ENCODE measurements at regions not wholly inside any gene's neighbourhood (a gene's known extent, or its start where the extent isn't known, plus 50 kb on each side); places are given as distances from the start of the nearest gene placed in this dataset.
"Not testable (repeated sequence)": the region's sequence is repeated elsewhere in the genome, so short reads cannot be mapped to it uniquely, and the experiment has no call there.

- no peak for DNase-seq
These were observed 626.9 kb downstream of the EFNB2 start for GRCh38 chr13:105908586-105908985.

DNA sequence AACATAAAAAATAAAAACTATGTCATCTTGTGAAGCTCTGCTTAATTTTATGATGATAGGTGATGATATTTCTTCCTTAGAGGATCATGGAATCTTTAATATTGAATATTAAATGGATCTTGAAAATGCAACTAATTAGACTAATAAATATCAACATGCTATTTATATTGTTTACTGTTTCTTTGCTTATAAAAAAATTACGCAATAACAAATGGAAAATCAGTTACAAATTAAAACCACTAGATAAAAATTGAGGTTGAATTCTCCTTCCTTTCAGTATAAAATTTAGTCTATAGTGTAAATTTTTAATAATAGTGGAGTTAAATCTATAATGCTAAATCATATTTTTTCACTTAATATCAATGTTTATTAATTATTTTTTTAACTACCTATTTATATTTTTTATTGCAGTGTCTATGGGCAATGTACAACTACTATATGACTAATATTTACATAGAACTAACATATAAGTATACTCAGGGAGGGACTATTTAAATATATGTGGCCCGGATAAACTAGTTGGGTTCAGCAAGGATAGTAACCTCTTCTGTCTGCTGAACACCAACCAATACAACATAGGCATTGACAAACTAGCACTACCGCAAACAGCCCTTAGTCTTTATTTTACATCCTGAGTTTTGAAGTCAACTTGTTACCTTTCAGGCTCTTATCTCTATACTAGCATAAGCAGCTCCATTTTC lies 628.0 kb downstream of the EFNB2 start:
- DNase-seq, result no peak

DNA sequence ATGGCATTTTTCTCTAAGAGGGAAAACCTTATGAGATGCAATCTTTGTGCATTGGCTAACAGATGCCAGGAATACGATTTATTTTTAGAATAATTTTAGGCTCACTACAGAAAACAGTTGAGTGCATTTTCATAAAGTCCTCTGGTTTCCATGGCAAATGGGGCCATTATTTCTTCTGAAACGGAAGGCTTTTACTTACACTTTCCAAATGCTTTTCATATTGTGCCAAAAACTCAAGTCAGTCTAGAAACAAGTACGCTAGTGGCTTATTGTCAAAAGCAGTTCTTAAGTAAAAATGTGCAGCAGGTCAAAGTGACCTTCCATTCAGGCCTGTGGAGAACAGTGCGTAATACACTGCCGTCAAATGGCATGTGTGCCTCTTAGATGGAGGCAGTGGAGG lies 628.7 kb downstream of the EFNB2 start:
- no peak for DNase-seq

- no peak for DNase-seq
These were observed 631.3 kb downstream of the EFNB2 start for GRCh38 chr13:105904034-105904742.

GRCh38 chr13:105902396-105902795 lies 633.1 kb downstream of the EFNB2 start:
- no peak for DNase-seq

DNA sequence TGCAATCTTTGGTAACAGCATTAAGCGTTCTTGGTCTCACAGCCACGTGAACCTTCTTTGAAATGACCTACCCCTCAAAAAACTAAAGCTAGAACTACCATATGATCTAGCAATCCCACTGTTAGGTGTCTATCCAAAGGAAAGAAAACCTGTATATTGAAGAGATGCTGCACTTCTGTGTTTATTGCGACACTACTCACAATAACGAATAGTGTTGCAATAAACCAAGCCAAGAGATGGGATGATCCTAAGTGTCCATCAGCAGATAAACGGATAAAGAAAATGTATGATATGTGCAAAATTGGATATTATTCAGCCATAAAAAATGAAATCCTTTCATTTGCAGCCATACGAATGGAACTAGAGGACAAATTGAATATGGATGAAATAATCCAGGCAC lies 637.9 kb downstream of the EFNB2 start:
- DNase-seq, result no peak

GRCh38 chr13:105894697-105895096 lies 640.8 kb downstream of the EFNB2 start:
- no peak for DNase-seq

GRCh38 chr13:105890509-105890908 lies 645.0 kb downstream of the EFNB2 start:
- no peak for DNase-seq

GRCh38 chr13:105878119-105878700 lies 657.3 kb downstream of the EFNB2 start:
- no peak for DNase-seq

- no peak for DNase-seq
These were observed 660.6 kb downstream of the EFNB2 start for GRCh38 chr13:105874814-105875213.

DNA sequence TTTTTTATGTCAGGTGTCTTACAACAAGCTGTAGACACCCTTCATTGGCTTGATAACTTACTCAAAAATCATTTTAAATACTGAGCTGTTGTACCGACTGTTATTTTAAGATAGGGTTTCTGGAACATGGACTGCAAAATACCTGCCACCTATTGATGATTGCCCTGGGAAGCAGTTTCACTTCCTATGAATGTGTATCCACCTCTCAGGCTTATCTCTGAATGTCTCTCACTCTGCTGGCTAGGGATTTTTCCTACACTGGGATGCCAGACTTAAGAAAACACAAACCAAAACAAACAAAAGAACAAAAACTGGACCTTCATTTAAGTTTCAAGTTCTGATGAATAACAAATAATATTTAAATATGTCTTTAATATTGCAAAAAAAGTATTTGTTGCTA lies 663.7 kb downstream of the EFNB2 start:
- DNase-seq, result no peak

GRCh38 chr13:105871326-105871725 lies 664.1 kb downstream of the EFNB2 start:
- no peak for DNase-seq

GRCh38 chr13:105863300-105863920 lies 672.1 kb downstream of the EFNB2 start:
- DNase-seq, result no peak

- no peak for DNase-seq
These were observed 687.0 kb downstream of the EFNB2 start for GRCh38 chr13:105848494-105848893.

- DNase-seq, result no peak
These were observed 687.8 kb downstream of the EFNB2 start for GRCh38 chr13:105847527-105848291.

- no peak for DNase-seq
These were observed 688.5 kb downstream of the EFNB2 start for GRCh38 chr13:105846923-105847322.

GRCh38 chr13:105841286-105841685 lies 694.2 kb downstream of the EFNB2 start:
- no peak for DNase-seq

DNA sequence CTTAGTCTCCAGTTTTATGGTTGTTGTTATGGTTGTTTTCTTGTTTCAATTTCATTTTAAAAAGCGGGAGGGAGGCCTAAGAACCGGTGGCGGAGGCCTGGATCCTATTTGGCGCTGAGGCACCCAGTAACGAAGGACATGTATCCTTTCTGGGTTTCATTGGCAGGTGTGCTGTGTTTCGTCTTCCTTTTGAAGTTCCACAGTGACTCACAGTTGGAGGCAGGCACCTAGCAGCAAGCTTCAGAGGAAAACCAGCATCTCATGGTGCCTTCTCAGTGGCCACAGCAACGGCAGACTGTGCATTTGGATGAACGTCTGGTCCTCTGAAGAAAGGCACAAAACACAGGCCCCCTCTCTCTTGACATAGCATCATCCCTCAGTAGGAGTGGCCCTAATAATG lies 697.2 kb downstream of the EFNB2 start:
- no peak for DNase-seq

- not testable (repeated sequence) for DNase-seq
These were observed 698.2 kb downstream of the EFNB2 start for GRCh38 chr13:105837295-105837694.

DNA sequence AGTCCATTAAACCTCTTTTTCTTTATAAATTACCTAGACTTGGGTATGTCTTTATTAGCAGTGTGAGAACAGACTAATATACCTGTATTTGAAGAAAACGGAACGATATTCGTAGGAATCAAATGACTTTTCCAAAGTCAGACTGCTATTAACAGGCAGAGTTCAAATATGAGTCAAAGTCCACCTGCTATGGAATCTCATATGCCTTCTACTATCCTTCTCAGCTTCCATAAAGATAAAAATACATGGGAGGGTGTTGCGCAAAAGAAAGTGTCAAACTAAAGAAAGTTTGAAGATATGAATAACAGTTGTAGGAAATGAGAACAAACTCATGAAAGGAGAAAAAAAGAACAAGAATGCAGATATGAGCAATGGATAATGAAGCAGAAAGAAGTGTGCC lies 704.6 kb downstream of the EFNB2 start:
- no peak for DNase-seq

DNA sequence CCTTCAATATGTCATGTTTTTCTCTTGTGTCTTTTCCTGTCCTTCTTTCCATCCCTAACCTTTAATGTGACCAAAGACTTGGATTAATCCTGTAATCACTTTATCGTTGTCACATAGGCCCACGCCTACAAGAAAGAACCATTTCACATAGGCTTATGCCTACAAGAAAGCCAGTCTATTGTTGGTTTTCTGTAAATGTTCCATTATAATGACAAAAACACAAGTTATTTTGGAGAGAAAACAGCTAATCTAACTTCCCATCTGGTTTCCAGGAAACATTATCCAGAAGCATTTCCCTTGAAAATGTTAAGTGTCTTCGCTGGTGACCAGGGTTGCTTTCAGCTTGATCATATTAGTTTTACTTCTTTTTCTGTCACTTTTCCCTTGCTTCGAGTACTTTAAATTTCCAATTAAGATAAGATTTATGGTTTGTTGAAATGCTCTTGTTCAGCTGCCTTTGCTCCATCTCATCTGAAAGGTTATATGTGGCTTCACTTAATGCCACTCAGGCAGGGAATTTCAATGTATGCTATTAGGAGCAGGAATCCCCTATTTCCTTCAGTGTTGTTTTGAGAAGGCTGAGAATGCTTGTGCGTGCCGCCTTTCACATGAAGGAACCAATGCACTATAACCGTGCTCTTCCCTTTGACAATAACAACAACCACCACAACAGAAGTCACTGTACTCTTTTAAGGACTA lies 708.2 kb downstream of the EFNB2 start:
- no peak for DNase-seq

DNA sequence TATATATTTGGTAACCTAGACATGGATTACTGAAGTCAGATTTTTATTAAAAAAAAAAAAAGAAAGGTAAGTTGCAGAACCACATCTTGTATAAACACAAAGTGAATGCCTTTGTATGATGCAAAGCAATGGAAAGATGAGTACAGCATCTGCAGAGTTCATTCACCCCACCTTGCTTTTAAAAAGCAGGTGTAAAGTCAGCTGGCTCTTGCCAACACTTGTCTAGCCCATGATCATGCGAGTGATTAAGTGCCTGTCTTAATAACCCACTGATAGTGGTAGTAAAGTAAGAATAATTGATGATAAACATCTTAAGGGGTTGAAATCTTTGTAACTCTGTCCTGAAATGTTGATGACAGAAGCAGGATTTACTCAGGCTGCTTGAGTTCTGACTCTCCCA lies 710.4 kb downstream of the EFNB2 start:
- DNase-seq, result no peak

All from activated naive CD4-positive, alpha-beta T cell treated with anti-CD3 and anti-CD28 coated beads, Interleukin-2, amount 50 U/mL, for 16 hours (primary cell).